HG02763 (cell line): ENCODE measurements at regions not wholly inside any gene's neighbourhood (a gene's known extent, or its start where the extent isn't known, plus 50 kb on each side); places are given as distances from the start of the nearest gene placed in this dataset.

Source experiments
- ATAC-seq: cut with Tn5 transposase; IDR thresholded peaks from one replicate; pipeline ENCODE4 v1.9.1; 2021; ENCODE audit warnings: mild to moderate bottlenecking, moderate library complexity; ENCODE audit not compliant: unreplicated experiment

DNA sequence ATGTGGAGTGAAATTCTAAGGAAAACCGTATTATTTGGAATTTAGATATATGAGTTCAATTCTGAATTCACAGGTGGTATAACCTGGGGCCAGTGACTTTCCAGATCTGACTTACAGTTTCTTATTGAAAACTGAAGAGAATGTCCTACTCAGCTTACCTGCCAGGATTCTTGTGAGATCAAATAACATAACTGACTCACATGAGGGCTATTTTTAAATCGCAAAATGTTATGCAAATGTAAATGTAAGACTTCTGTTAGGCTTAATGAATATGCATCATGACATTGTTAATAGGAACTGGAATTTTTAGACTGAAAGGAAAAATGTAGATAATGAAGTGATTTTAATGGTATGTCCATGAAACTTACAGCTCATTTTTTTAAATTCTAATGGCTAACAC is 1142.1 kb downstream of the FLRT2 start:
- no peak for ATAC-seq

DNA sequence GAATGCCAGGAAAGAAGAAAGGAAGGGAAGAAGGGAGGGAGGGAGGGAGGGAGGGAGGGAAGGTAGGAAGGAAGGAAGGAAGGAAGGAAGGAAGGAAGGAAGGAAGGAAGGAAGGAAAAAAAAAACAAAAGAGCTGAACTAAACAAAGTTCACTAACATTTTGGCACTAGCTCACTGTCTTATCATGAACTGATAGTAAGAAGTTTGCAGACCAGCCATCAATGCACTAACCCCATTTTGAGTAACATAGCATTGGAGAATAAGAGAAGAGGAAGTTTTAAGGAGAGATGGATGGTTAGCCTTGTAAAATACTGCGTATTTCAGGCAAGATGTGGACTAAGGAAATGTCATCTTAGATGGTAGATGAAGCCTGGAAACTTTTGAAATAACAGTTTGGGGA is 1136.0 kb downstream of the FLRT2 start:
- no peak for ATAC-seq

DNA sequence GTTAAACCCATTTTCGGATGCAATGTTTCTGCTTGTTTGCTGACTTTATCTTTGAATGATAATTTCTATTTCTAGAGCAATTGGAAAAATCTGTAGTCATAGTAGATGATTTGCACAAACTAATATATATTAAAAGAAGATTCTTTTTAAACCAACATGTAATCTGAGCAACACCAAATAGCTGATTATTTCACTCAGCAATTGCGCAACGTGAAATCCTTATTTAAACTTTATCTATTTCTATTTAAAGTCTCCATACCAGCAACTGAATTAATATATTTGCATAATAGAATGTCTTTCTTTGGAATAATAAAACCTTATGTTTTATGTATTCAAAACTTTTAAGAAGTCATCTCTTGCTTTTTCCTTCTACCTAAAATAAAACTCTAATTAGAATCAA is 1132.4 kb downstream of the FLRT2 start:
- no peak for ATAC-seq

DNA sequence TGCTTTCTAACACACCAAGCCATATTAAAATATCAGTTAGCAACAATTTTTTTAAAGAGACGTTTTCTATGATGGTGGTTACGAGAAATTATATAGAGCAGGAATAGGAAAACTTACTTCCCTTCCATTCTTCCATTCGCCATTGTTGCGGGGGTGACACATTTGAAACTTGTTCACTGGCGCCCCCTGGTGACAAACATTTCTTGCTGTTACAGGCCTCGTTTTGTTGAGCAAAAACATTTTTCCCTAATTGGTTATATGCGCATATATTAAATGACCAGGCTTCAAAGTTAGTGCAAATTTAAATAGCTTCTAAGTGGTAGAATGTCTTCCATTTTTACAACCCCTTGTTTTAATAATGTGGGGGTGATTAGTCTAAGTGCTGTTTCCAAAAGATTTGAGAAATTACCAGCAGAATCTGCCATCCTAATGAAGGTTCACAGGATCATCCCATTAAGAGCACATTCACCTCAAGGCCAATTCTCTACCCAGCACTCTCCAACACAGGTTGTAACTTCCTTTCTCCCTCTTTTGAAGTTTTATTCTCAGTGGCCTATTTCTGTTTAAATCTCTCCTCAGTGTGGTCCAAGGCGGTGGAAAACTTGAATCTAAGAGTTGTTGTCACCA is 1124.7 kb downstream of the FLRT2 start:
- no peak for ATAC-seq

DNA sequence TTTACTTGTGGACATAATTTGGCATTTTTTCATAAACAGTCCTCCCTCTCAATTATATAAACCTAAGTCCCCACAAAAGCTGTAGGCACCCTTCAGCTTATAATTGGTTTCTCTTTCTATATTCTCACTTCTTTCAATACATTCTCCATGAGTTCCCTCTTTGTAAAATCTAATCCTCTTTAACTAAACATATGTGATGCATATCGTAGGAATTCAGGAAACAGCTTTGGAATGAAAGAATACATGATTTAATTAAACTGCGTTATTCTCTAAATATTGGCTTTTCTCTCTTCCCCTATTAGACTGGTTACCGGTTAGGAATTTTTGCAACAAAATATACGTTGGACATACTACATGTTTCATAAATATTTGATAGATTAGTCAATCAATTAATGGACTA is 1122.6 kb downstream of the FLRT2 start:
- no peak for ATAC-seq

DNA sequence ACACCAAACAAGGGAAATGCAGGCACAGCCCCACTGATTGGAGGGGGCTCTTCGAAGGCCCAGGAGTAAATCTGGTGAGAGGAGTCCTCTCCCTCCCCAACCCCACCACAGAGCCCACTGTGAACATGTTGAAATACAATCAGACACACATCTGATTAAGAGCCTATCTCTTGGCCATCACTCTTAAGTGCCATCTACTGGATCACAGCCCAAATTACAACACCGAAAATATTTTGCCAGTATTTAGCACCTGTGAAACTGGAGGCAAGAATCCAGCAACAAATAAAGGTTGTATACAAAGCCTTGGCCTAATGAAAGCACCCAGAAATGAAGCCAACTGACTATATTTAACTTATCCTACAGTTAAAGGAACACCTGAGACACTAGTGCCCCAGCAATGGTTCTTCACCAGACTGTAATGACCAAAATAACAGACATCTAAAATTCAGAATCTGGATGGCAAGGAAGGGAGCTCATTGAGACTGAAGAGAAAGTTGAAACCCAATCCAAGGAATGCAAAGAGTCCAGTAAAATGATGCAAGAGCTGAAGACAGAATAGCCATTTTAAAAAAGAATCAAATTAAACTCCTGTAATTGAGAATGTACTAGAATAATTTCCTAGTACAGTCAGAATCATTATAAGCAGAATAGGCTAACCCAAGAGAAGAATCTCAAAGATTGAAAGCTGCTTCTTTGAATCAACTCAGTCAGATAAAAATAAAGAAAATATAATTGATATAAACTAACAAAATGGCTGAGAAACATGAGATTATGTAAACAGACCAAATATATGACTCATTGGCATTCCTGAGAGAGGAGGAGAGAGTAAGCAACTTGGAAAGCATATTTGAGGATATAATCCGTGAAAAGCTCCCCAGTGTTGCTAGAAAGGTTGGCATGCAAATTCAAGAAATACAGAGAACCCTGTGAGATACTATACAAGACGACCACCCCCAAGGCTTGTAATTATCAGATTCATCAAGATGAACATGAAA is 1117.0 kb downstream of the FLRT2 start:
- no peak for ATAC-seq

DNA sequence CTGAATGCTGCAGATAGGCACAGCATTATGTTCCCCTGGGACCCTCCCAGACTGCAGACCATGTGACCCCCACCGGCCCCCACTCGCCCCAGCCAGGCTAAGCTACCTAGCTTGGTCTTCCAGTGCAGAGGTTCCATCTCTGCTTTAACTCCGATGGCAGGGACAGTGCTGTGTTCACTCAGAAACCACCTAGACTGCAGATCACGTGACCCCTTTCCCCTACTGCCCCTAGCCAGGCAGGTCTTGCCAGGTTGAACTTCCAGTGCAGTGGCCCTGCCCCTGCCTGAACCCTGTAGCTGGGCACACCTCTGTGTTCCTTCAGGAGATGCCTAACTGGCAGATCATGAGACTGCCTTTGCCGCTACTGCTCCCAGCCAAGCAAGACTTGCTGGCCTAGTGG is 1116.2 kb downstream of the FLRT2 start:
- ATAC-seq: no peak

DNA sequence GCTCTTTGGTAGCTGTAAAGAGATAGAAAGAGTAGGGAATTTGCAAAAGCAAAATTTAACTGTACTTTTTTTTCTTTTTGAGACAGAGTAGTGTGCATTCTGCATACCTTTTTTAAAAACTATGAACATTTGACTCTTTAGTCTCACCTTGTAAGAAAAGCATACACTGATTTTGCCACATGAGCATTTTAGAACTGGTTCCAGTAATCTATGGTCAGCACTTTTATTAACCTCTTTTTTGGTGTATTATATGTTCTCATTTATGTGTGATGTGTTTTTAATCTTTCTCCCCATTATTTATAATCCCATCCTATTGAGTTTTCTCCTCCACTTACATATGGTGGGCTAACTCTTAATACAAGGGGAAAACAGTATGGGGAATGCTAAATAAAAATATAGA is 1111.4 kb downstream of the FLRT2 start:
- ATAC-seq: no peak

DNA sequence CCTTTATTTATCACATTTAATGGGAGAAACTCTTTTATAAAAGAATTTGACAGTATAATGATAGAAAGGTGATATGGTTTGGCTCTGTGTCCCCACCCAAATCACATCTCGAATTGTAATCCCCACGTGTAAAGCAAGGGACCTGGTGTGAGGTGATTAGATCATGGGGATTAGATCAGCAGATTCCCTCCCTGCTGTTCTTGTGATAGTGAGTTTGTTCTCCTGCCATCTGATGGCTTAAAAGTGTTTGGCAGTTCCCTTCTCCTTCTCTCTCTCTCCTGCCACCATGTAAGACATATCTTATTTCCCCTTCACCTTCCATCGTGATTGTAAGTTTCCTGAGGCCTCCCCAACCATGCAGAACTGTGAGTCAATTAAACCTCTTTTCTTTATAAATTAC is 1110.3 kb downstream of the FLRT2 start:
- no peak for ATAC-seq

DNA sequence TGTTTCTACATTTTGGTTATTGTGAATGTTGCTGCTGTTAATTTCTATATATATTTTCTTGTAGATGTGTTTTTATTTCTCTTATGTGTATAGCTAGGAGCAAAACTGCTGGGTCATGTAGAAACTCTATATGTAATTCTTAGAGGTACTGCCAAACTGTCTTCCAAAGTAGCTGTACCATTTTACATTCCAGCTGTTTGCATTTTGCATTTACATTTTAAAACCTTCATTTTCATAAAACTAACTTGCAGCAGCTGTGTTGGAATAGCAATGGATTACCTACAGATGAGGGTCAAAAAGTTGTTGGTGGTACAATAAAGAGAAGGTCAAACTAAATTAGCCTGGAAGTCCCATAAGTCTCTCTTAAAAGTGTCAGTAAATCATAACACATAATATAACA is 1109.7 kb downstream of the FLRT2 start:
- ATAC-seq: no peak

DNA sequence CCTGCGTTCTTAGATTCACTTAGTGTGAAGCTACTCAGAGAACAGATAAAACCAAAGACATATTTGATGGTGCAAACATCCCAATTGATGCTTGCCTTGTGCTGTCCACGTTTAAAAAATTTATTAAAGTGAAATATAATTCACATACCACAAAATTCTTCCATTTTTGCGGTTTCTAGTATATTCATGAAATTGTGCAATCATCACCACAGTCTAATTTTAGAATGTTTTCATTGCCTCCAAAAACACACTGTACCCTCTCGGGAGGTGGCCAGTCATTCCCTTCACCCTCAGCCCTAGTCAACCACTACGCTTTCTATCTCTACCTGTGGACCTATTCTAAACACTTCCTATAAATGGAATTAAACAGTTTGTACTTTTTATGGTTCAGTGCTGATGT is 1109.2 kb downstream of the FLRT2 start:
- no peak for ATAC-seq

DNA sequence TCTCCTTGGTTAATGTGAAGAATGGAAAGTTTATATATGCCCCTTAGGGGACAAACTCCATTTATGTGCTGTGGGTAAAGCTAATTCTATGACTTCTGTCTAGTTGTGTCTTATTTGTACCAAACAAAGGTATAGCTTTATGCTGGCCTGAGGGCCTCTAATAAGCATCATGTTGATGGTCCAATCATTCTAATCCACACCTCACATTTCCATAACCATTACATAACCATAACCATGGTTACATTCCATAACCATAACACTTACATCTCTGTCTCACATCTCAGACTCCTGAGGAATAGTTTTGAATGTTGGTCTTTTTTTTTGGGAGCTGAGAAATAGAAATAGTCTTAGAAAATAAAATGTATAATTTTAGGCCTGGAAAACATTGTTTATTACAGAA is 1097.1 kb downstream of the FLRT2 start:
- no peak for ATAC-seq

DNA sequence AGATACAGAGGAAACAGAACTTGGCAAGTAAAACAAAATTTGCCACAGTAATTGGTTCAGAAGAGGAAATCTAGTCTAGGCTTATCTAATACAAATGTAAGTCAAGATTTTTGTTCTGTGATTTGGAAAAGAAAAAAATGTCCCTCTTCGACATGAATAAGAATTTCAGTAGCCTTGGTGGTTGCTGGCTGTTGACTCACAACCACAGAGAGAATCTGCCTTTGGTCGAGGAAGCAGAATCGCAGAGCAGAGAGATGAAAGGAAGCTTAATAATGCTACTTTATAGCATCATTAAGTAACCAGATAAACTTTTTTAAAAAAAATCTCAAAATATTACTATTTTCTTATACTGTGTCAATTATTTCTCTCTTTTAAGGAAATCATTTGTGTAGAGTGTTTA is 1096.6 kb downstream of the FLRT2 start:
- no peak for ATAC-seq

DNA sequence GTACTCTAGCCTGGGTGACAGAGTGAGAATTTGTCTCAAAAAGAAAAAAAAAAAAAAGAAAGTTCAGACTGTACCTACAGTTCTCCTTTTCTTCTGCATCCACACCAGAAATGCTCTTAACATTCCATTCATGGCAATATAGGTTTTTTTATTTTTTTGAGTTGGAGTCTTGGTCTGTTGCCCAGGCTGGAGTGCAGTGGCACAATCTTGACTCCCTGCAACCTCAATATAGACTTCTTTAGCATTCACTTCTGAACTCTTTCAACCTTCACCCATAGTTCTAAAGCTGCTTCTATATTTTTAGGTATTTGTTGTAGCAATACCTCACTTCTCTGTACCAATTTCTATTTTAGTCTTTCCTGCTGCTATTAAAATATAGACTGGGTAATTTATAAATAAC is 1095.7 kb downstream of the FLRT2 start:
- ATAC-seq: no peak

DNA sequence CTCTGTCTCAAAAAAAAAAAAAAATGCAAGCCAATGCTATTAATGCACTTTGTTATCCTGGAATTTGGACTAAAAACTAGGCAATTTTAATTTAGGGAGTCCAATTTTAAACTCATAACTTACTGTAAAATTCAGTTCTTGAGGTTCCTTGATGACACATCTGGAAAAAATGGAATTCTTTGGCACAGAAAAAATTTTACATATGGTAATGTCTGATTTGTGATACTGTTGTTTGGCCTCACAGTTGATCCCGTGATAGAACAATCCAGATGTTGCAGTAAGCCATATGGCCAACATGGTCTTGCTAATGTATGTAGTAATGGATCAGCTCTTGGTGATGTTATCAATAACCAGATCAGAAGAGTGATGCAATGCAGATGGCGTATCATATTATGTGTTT is 1089.8 kb downstream of the FLRT2 start:
- ATAC-seq: no peak

DNA sequence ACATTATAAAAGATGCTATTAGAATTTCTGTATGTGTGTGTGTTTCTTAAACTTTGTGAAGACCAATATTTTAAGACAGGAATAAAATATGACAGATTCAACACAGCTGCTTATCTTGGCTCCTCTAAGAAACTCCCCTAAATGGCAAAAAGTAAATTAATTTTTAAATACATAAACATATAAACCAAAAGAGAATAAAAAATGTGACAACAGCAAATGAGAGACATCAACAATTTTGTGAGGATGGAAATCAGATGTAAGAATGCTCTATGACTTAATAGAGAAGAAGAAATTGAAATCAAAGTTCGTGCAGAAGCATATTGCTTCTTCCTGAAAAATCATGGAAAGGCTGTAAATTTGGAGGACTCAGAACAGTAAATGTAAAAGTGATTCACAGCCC is 1083.8 kb downstream of the FLRT2 start:
- ATAC-seq: no peak

DNA sequence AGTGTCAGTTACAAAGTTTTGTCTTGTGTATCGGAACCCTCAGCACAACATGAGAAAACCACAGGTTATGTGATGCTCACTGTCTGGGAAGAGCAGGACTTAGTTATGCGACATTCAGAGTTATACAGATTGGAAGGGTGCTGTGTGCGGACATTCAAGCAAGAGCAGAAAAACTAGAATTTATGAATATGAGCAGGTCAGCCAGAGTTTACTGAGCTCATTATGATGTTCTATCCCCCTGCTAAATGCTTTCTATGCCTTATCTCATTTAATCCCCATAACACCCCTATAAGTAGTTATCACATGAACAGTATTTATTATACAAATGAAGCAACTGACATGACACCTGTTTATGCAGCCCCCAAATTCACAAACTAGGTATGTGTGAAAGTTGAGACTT is 1083.2 kb downstream of the FLRT2 start:
- no peak for ATAC-seq

DNA sequence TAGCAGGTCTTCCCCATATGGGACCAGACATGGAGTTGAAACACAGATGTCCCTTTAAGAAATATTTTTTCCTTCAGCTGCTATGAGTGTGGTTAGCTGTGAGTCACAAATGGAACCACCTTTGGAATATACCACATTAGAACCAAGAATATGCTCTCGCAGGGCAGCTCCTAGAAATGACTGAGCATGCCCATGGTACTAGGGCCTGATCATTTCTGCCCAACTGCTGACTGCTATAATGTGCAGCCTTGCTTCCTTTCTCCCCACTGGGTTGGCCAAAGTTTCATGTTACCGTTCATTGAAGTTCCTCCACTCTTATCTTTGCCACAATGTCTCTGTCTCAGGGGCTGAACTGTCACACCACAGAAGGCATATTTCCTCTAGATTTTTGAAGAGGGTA is 1074.6 kb downstream of the FLRT2 start:
- ATAC-seq: no peak

DNA sequence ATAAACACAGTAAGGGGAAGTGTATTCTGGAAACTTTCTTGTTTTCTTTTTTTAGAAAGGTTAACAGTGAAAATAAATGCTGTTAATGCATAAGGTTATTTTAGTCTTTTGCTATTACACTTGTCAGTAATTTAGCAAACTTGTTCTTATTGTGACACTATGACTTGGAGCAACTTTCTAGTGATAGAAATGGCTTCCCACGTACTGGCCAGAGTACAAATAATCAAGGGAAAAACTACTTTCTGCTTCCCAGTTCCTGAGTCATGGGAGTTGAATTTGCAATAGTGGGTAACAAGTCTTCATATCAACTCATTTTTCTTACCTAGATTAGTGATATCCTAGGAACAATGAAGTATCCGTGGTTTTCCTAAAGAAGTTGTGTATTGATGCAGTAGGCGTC is 1072.3 kb downstream of the FLRT2 start:
- no peak for ATAC-seq

DNA sequence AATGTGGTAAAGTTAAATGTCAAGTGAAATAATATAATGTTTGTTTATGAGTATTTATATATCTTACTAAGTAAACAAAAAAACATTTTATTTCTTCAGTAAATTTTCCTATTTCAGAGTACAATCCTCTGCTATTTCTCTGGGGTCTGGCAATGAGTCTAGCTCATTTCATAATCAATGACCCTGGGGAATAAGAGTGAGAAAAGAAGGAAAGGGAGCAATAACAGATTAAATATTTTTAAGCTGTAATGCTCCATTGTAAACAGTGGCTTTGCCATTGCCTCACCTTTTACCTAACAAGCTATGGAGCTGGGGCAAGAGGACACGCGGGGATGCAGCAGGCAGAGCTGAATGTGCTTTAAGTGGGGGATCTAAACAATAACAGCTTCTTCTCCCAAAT is 1071.9 kb downstream of the FLRT2 start:
- no peak for ATAC-seq

DNA sequence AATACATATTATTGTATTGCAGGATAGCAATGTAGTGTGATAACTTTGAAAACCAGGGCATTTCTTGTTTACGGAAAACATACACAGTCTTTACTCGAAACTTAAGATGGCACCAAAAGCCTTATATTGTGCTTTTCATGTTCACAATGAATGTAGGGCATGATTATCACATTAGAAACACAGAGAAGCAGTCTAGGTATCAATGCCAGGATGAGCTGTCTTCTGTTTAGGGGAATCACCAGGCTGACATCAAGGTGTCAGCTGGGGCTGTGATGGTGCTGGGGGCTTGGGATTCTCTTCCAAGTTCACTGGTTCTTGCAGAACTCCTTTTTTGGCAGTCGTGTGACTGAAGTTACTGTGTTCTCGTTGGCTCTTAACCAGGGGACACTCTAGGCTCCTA is 1067.3 kb downstream of the FLRT2 start:
- no peak for ATAC-seq

DNA sequence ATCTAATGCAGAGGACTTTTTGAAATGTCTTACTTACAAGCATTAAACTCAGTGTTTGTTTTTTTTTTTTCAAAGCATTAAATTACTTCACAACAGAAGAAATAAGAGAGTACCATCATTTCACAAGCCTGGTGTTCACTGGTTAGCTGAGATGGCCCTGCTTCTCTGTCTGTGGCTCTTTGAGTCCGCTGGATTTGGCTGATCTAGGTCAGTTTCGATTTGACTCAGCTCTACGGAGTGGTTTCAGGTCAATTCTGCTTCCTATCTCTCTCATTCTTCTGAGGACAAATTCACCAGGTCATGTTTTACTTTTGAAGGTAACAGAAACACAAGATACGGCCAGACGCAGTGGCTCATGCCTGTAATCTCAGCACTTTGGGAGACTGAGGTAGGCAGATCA is 1066.1 kb downstream of the FLRT2 start:
- no peak for ATAC-seq
